ENCODE measurements at regions not wholly inside any gene's neighbourhood (a gene's known extent, or its start where the extent isn't known, plus 50 kb on each side); places are given as distances from the start of the nearest gene placed in this dataset.

DNA sequence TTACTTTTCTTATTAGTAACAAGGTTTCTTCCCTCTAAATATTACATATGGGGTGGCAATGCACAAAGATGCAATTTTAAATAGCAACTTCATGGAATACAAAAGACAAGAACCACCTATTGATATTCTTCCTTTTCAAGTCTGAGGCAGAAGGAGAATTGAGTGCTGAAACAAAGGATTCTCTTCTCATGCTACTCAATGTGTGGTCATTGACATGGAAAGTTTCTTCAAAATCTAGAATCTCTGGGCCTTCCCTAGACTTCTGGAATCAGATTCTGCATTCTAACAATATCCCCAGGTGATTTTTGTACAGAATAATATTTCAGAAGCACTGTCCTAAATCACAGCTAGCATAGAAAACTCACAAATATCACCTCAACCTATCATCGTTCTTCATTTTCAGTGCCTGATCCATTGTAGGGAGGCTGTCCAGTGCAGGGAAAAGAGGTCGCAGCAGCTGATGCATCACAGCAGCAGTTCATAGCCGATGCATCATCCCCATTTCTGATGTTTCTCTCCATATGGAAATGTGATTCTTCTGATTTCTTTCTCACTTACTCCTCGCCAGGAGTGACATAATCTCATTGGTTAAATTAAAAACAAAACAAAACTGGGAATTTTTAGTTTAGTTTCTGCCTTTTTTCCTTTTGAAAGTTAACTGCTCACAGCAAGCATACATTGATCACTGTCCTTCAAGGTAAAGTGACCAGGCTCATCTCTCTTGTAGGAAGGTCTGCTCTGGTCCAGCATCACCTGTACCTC is 139.5 kb upstream of the FAM83B start:
- Histone ChIP-seq H3F3A (ENCODE audit: control insufficient read depth, insufficient read depth) (no peaks in the 10 kb centered on the region), H3K4me3 (ENCODE audit: low read length) (no peak overlapping the region), H3K79me2 (ENCODE audit: control insufficient read depth, low read length) (no peaks in the 10 kb centered on the region), H3K9me2 (replicated peaks; ENCODE audit: control insufficient read depth, low read length) (no peaks in the 10 kb centered on the region), H3K9me3 (ENCODE audit: control insufficient read depth, insufficient read depth, low read length) (no peaks in the 10 kb centered on the region), H3K4me2 (ENCODE audit: low read length) (no peak overlapping the region), H3K36me3 (ENCODE audit: control insufficient read depth, low read length) (no peaks in the 10 kb centered on the region), H3K27me3 (ENCODE audit: control insufficient read depth, low read length) (no peaks in the 10 kb centered on the region), H3K4me1 (ENCODE audit: control insufficient read depth, low read length) (no peaks in the 10 kb centered on the region), H3K27ac (ENCODE audit: low read depth, low read length) (no peak overlapping the region), H4K20me1 (ENCODE audit: control insufficient read depth, insufficient read depth, low read depth, low read length) (no peaks in the 10 kb centered on the region)
- TF ChIP-seq, protein P1, sequence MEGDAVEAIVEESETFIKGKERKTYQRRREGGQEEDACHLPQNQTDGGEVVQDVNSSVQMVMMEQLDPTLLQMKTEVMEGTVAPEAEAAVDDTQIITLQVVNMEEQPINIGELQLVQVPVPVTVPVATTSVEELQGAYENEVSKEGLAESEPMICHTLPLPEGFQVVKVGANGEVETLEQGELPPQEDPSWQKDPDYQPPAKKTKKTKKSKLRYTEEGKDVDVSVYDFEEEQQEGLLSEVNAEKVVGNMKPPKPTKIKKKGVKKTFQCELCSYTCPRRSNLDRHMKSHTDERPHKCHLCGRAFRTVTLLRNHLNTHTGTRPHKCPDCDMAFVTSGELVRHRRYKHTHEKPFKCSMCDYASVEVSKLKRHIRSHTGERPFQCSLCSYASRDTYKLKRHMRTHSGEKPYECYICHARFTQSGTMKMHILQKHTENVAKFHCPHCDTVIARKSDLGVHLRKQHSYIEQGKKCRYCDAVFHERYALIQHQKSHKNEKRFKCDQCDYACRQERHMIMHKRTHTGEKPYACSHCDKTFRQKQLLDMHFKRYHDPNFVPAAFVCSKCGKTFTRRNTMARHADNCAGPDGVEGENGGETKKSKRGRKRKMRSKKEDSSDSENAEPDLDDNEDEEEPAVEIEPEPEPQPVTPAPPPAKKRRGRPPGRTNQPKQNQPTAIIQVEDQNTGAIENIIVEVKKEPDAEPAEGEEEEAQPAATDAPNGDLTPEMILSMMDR (IDR thresholded peaks at IDR 0.05; ENCODE audit: low read depth, low read length, poor library complexity, severe bottlenecking), result no peak
- TF ChIP-seq EZH2phosphoT487 (IDR thresholded peaks at IDR 0.05; ENCODE audit: borderline replicate concordance, low read length), result no peak

GRCh38 chr6:54710456-54710855 is 136.1 kb upstream of the FAM83B start:
- H3K79me2 ChIP-seq (ENCODE audit: control insufficient read depth, low read length), result no peaks in the 10 kb centered on the region
- no peaks in the 10 kb centered on the region for H3K9me3 ChIP-seq (ENCODE audit: control insufficient read depth, insufficient read depth, low read length)
- TF ChIP-seq EZH2phosphoT487 (IDR thresholded peaks at IDR 0.05; ENCODE audit: borderline replicate concordance, low read length), result no peak
- TF ChIP-seq, protein P1 (IDR thresholded peaks at IDR 0.05; ENCODE audit: low read depth, low read length, poor library complexity, severe bottlenecking), result no peak
- H3K27me3 ChIP-seq (ENCODE audit: control insufficient read depth, low read length), result no peaks in the 10 kb centered on the region
- H3K9me2 ChIP-seq (replicated peaks; ENCODE audit: control insufficient read depth, low read length), result no peaks in the 10 kb centered on the region
- H4K20me1 ChIP-seq (ENCODE audit: control insufficient read depth, insufficient read depth, low read depth, low read length), result no peaks in the 10 kb centered on the region
- H3K27ac ChIP-seq (ENCODE audit: low read depth, low read length), result no peak overlapping the region
- no peaks in the 10 kb centered on the region for H3F3A ChIP-seq (ENCODE audit: control insufficient read depth, insufficient read depth)
- no peaks in the 10 kb centered on the region for H3K36me3 ChIP-seq (ENCODE audit: control insufficient read depth, low read length)
- H3K4me1 ChIP-seq (ENCODE audit: control insufficient read depth, low read length), result no peaks in the 10 kb centered on the region
- H3K4me3 ChIP-seq (ENCODE audit: low read length), result no peak overlapping the region
- H3K4me2 ChIP-seq (ENCODE audit: low read length), result no peak overlapping the region

DNA sequence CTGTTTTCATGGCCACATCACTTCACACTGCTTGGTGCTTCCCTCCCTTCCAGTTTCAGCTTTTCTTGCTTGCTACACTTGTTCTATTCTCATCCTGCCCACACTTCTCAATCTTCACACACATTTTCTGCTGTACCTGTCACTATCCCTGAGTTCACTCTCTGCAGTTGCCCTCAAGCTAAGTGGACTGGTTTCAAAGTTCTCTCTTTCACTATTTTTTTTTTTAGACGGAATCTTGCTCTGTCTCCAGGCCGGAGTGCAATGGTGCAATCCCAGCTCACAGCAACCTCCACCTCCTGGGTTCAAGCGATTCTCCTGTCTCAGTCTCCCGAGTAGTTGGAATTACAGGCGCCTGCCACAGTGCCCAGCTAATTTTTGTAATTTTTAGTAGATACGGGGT is 130.6 kb upstream of the FAM83B start:
- no peaks in the 10 kb centered on the region for H3K9me3 ChIP-seq (ENCODE audit: control insufficient read depth, insufficient read depth, low read length)
- TF ChIP-seq, protein P1 (IDR thresholded peaks at IDR 0.05; ENCODE audit: low read depth, low read length, poor library complexity, severe bottlenecking), result no peak
- no peak for TF ChIP-seq EZH2phosphoT487 (IDR thresholded peaks at IDR 0.05; ENCODE audit: borderline replicate concordance, low read length)
- no peaks in the 10 kb centered on the region for H3F3A ChIP-seq (ENCODE audit: control insufficient read depth, insufficient read depth)

More for the DNA sequence above, 130.6 kb upstream of the FAM83B start:
- Histone ChIP-seq H3K79me2 (ENCODE audit: control insufficient read depth, low read length) (no peaks in the 10 kb centered on the region), H3K4me3 (ENCODE audit: low read length) (no peak overlapping the region), H3K27me3 (ENCODE audit: control insufficient read depth, low read length) (no peaks in the 10 kb centered on the region), H3K9me2 (replicated peaks; ENCODE audit: control insufficient read depth, low read length) (no peaks in the 10 kb centered on the region), H4K20me1 (ENCODE audit: control insufficient read depth, insufficient read depth, low read depth, low read length) (no peaks in the 10 kb centered on the region), H3K36me3 (ENCODE audit: control insufficient read depth, low read length) (no peaks in the 10 kb centered on the region), H3K4me1 (ENCODE audit: control insufficient read depth, low read length) (no peaks in the 10 kb centered on the region), H3K27ac (ENCODE audit: low read depth, low read length) (no peak overlapping the region), H3K4me2 (ENCODE audit: low read length) (no peak overlapping the region)

All from DOHH2 (cell line).